DMS153 treated with DMSO at 0.1 percent for 48 hours (cell line): ENCODE measurements at regions not wholly inside any gene's neighbourhood (a gene's known extent, or its start where the extent isn't known, plus 50 kb on each side); places are given as distances from the start of the nearest gene placed in this dataset.

Experiments used
- DNase-seq: peaks from one replicate; lab custom pipeline; 2025; ENCODE audit not compliant: unreplicated experiment; lab: John Stamatoyannopoulos, UW

DNA sequence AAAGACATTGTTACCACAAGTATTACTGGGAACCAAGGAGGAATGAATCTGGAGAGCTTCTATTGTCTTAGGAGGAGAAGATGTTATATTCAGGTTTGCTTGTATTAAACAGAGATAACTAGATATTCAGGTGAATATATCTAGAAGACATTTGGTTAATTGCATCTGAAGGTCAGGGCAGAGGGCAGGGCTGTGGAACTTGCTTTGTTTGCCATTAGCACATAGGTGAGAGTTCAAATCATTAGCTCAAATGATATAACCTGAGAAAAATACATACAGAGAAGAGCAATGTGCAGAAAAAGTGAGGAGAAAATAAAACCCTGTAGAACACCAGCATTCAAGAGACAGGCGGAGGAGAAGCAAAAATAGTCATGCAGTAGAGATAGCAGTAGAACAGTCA lies 116.8 kb downstream of the DNAJB9 start:
- DNase-seq, result no peak

GRCh38 chr7:108697254-108697653 lies 127.6 kb downstream of the DNAJB9 start:
- DNase-seq, result no peak

DNA sequence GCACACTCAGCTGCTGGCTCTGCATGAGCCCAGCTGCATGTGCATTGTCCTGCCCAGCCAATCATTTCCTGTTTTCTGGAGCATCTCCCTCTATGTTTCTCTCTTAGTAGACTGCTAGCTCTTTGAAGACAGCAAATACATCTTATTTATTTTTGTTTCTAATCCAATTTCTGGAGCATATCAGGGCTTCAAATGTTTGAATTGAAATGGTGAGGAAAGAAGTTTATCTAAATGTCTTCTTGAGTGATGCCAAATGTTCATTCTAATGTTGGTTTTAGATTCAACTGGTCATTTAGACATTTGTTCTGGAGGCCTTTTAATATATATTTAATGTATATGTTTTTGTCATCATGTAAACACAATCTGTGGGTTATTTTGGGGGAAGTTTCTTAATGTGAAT lies 141.9 kb downstream of the DNAJB9 start:
- DNase-seq, result no peak

GRCh38 chr7:108716783-108717182 lies 147.1 kb downstream of the DNAJB9 start:
- DNase-seq, result no peak

DNA sequence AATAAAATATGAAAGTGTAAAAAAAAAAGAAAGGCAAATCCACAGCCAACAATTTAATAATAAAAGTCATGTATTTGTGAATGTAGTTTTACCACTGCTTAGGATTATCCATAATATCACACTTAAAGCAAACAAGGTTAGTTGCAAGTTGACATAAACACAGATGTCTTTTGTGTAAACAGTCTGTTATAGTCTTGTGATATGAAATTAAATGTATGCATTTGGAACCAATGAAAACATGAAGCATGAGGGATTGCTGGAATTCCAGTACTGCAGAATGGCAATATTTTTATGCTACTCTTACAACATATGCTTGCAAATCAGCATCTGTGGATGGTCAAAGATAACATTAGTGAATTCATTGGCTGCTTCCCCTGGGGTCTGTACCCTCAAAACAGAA lies 148.1 kb downstream of the DNAJB9 start:
- no peak for DNase-seq

DNA sequence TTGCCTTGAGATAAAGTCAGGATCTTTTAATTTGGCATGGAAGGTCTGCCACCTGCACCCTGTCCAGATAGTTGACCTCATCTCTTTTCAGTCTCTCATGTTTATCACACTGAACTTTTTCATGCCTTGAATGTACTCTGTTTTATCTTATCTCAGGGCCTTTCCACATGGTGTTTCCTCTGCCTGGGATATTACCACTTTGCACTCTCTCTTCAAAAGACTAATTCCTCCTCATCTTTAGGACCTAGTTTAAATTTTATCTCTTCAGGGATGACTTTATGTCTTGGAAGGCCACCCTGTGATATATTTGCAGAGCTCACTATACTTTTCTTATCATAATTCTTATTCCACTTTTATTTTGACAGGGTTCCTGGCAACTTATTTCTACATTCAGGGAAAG lies 150.0 kb downstream of the DNAJB9 start:
- no peak for DNase-seq

- no peak for DNase-seq
Observed at GRCh38 chr7:108722561-108722960, 152.9 kb downstream of the DNAJB9 start.

DNA sequence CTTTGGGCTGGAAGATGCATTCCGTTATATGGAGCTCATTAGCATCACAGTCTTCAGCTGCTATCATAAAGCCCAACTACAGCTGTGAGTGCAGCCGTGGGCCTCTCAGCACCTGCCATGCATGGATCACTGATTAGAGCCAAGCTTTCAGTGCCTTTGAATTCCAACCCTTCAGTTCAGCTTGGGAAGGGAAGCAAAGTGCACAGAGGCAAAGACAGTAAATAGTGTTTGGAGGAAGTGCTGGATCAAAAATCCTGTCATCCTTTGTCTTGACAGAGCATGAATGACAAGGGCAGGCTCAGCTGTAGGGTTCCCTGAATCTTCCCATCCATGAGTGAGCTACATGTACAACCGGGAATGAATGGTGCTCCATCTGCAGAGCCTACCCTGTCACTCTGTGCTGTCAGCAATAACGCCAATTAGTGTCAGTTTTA lies 153.7 kb downstream of the DNAJB9 start:
- DNase-seq, result no peak

DNA sequence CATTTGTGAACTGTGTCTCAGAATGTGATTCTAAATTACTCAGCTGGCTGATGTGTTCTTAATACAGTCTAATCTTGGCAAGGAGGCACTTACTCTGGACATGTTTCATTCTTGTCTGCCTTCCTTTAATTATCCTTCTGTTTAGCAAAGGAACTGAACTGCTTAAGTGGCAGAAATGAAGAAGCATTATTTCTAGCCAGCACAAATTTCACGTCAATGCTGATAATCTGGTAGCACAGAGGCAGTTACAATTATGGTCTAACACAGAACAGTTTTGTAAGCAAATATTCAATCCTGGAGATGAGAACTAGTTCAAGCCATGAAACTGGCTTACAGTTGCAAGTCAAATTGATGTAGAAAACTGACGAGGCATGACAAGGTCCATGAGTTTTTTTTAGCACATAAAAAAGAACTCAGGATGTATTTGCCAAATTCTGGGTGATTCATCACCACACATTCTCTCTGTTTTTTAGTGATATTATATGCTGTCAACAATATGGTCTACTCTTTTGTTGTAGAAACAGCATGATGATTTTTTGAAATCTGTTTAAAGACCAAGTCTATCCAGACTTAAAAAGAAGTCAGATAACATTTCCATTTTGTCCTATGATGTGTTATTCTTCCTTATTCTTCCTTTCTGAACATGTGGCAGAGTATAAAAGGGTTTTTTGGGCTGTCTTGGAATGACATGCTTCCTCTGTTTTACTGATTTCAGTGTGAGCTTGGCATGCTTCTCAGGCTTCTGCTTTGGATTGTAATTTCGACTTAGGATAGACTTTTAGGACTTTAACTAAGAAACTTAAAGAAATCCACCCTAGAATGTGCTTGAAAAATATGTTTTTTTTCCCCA lies 154.8 kb downstream of the DNAJB9 start:
- no peak for DNase-seq

DNA sequence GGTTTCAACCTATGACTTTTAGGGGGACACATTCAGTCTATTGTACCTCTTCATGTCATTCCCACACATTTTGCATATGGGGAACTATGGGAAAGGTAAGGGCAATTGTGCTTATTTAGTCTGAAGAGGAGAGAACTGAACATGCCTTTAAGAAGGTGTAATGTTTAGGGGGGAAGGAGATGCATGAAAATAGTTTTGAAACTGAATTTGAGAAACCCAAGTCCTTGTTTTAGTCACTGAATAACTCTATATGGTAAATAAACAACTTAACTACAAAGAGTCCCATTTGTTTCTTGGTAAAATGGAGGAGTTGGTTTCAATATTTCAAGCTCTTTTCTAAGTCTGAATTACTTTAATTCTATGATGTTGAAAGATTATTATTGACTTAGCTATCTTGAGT lies 166.1 kb downstream of the DNAJB9 start:
- DNase-seq, result no peak

DNA sequence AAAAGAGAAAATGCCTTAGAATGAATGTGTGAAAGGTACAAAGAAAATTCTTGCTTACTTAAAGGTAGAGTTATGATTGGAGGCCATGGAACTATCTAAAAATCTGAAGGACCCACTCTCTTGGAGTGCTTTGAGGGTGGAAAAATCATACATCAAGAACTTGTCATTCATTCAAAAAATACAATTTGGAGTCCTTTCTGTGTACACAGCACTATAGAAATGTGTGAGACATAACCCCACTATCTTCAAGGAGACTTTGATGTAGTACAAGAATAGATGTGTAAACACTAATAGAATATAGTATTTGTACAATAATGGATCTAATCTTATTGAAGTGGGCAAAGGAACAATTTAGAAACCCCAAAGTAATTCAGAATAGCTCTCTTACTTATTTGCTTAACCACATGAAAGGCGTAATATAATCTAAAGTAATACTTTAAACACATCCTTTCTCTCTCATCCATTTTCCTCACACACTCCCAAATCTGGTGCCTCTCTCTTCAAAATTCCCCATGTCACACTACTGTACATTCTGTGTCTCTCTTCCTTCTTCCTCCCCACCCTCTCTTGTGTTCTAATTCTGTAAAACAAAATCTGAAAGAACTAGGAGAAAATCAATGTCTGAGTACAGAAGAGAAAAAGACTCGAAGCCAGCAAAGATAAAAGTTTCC lies 166.7 kb downstream of the DNAJB9 start:
- DNase-seq, result no peak

GRCh38 chr7:108770981-108771745 lies 201.5 kb downstream of the DNAJB9 start:
- no peak for DNase-seq

DNA sequence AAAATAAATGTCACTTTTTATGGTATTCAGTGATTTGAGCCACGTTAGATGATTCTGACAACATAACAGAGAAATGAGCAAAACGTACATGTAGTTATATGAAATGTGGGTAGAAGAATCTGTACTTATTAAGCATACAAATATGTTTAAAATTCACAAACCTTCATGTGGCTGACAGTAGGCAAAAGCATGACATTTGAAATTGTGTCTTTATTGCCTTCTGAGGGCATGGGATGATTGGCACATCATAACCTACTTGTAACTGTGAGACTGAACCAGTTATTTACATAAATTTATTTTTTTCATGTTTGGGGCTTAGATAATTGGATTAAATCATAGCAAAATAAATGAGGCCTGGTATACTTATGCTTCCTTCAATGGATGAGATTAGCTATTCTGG lies 202.2 kb downstream of the DNAJB9 start:
- no peak for DNase-seq

GRCh38 chr7:108777966-108778365 lies 208.3 kb downstream of the DNAJB9 start:
- no peak for DNase-seq

GRCh38 chr7:108789451-108789850 lies 219.8 kb downstream of the DNAJB9 start:
- DNase-seq, result no peak

GRCh38 chr7:108794466-108794865 lies 224.8 kb downstream of the DNAJB9 start:
- no peak for DNase-seq

DNA sequence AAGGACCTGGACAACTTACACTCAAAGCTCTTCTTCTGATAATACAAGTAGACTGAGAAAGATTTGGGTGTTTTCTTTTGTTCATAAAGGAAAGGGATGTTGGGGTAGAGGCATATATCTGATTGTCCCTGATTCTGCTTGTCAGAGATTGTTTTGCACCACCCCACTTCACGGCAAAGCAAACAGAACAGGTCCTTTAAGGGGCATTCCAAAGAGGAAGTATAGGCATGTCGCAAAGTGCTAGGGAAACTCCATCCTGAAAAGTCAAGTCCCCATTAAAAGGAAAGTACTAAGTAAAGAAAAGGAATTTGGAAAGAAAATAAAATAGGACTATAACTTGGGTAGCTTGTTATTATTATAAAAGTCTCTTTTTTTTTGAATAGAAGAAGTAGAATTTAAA lies 233.0 kb downstream of the DNAJB9 start:
- no peak for DNase-seq

GRCh38 chr7:108805808-108806397 lies 236.2 kb downstream of the DNAJB9 start:
- no peak for DNase-seq

GRCh38 chr7:108808549-108809266 lies 239.0 kb downstream of the DNAJB9 start:
- DNase-seq, result no peak

- no peak for DNase-seq
Observed at GRCh38 chr7:108809356-108809755, 239.7 kb downstream of the DNAJB9 start.
